ENCODE measurements at regions not wholly inside any gene's neighbourhood (a gene's known extent, or its start where the extent isn't known, plus 50 kb on each side); places are given as distances from the start of the nearest gene placed in this dataset.

- DNase-seq (ENCODE audit: low read depth, low spot score): no peak
- no peaks in the 10 kb centered on the region for H3K27me3 ChIP-seq (ENCODE audit: control insufficient read depth, insufficient read depth, low read length)
- intact Hi-C loops (cut with micrococcal nuclease; ENCODE audit: unreplicated experiment) (no loop called here), in situ Hi-C loops (cut with HindIII; ENCODE audit: low pct_unique_long_range_greater_than_20kb, low sequenced_read_pairs) (no loop called here)
- no peaks in the 10 kb centered on the region for H3K9me3 ChIP-seq (ENCODE audit: control insufficient read depth, insufficient read depth, low read depth, low read length)
- ChIA-PET CTCF (no interaction called here), POLR2A (no interaction called here)
- TF ChIP-seq REST (IDR thresholded peaks at IDR 0.05; ENCODE audit: insufficient read depth in 1 of 2, low read depth in 2 of 2, low read length in 1 of 2): no peak
- H3K4me1 ChIP-seq (ENCODE audit: control insufficient read depth, insufficient read depth, low read length): no peaks in the 10 kb centered on the region
- H3K36me3 ChIP-seq (ENCODE audit: control insufficient read depth, insufficient read depth, low read length): no peaks in the 10 kb centered on the region
- H3K4me3 ChIP-seq (ENCODE audit: low read depth in 2 of 2, low read length in 2 of 2): no peak overlapping the region
- H3K27ac ChIP-seq (ENCODE audit: low read length): no peak overlapping the region
- no peak for ATAC-seq
- no TSS peak for BruUV-seq (replicated peaks)
Observed at GRCh38 chr3:111315930-111316587, 225.9 kb upstream of the CD96 start.

- Histone ChIP-seq H3K9me3 (ENCODE audit: control insufficient read depth, insufficient read depth, low read depth, low read length) (no peaks in the 10 kb centered on the region), H3K36me3 (ENCODE audit: control insufficient read depth, insufficient read depth, low read length) (no peaks in the 10 kb centered on the region), H3K4me1 (ENCODE audit: control insufficient read depth, insufficient read depth, low read length) (no peaks in the 10 kb centered on the region), H3K27me3 (ENCODE audit: control insufficient read depth, insufficient read depth, low read length) (no peaks in the 10 kb centered on the region), H3K4me3 (ENCODE audit: low read depth in 2 of 2, low read length in 2 of 2) (no peak overlapping the region), H3K27ac (ENCODE audit: low read length) (no peak overlapping the region)
- in situ Hi-C loops (cut with HindIII; ENCODE audit: low pct_unique_long_range_greater_than_20kb, low sequenced_read_pairs): no loop called here
- intact Hi-C loops (cut with micrococcal nuclease; ENCODE audit: unreplicated experiment): no loop called here
- ChIA-PET POLR2A (no interaction called here), CTCF (no interaction called here)
- BruUV-seq (replicated peaks): no TSS peak
- TF ChIP-seq REST (IDR thresholded peaks at IDR 0.05; ENCODE audit: insufficient read depth in 1 of 2, low read depth in 2 of 2, low read length in 1 of 2) (no peak), POLR2AphosphoS5 (IDR thresholded peaks at IDR 0.05; ENCODE audit: low read depth, low read length) (no peak), TCF7L2 (IDR thresholded peaks at IDR 0.05; ENCODE audit: low read depth, low read length) (no peak), CTCF (IDR thresholded peaks at IDR 0.05) (no peak), SIN3A (IDR thresholded peaks at IDR 0.05; ENCODE audit: borderline replicate concordance, insufficient read depth, low read depth, low read length) (no peak)
- no peak for DNase-seq (ENCODE audit: low read depth, low spot score)
- ATAC-seq: no peak
Observed at GRCh38 chr3:111318289-111318688, 223.7 kb upstream of the CD96 start.

Data from Panc1 (cell line).